ENCODE measurements at regions not wholly inside any gene's neighbourhood (a gene's known extent, or its start where the extent isn't known, plus 50 kb on each side); places are given as distances from the start of the nearest gene placed in this dataset.
A peak's percentile ranks its signal among the peaks of the same experiment; 100 is the strongest.

DNA sequence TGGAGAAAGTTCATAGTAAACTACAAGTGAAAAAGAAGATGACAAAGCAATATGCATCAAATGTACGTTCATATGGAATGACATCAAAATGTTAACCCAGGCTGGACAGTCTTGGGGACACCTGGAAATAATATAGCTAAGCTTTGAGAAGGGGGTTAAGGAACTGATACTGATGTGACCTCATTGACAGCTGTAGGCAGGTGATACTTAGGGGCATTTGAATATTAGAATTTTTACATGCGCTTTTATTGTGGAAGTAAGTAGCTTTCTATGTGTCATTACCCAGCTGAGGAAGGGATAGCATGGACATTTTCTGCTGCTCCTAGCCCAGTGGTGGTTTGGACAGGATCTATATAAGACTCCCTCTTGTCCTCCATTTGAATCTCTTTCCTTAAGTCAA lies 299.7 kb downstream of the CWC27 start:
- no peak for TF ChIP-seq CTCF (conservative IDR thresholded peaks at IDR 0.05; ENCODE audit: low read depth, low read length)
- no peak overlapping the region for H3K4me3 ChIP-seq (ENCODE audit: low read length)
- DNase-seq (ENCODE audit: low read depth) = no peak

DNA sequence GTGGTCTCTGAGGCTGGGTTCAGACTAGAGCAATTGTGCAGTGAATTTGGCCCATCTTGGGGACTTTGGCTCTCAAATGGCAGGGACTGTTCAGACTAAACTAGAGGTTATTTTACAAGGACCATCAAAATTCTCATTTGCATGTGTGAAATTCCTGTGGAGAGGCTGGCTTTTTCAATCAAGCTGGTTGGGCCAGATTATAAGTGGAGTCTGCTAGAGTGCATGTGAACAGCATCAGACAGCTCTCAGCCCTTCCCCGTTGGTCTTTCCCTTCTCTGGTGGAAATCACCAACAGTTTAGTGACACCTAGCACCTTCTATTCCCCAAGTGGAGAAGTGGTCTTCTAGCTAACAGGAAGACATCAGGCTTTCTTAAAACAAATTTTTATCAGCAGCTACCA lies 301.3 kb downstream of the CWC27 start:
- no peak overlapping the region for H3K4me3 ChIP-seq (ENCODE audit: low read length)
- no peak for TF ChIP-seq CTCF (conservative IDR thresholded peaks at IDR 0.05; ENCODE audit: low read depth, low read length)
- DNase-seq (ENCODE audit: low read depth) = no peak

DNA sequence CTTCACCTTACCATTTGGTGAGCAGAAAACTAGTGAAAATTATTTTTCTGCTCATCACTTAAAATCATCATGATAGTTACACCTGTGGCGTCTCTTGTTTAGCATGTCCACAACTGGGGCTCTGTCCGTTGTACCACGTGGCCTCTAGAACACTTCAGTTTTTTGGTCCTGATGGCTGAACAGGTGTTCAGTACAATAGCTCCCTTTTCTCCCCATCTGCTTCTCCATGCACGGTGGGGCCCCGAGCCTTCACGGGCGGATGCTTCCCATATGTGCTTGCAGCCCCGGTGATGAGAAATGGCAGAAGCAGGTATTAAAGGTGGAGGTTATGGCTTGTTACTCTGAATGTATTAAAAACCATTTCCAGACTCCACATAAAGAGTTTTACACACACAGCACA lies 304.1 kb downstream of the CWC27 start:
- TF ChIP-seq CTCF (conservative IDR thresholded peaks at IDR 0.05; ENCODE audit: low read depth, low read length) = no peak
- DNase-seq (ENCODE audit: low read depth) = no peak
- no peak overlapping the region for H3K4me3 ChIP-seq (ENCODE audit: low read length)

DNA sequence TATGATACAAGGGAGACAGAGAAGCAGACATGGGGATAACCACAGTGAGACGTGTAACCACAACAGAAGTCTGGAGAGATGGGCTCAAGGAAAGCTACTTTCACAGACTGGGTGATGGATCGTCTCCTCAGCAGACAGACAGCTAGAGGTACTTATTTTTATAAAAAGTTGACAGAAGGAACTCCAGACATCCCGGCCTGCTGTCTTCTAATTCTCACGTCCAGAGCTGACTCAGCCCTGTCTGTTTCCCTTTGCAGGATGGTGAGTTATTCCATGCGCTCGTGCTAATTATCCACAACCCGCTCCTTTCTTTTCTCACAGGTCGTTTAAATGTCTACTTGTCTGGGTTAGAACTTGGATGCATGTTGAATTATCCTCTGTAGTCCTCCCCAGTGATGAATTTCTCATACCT lies 304.5 kb downstream of the CWC27 start:
- no peak overlapping the region for H3K4me3 ChIP-seq (ENCODE audit: low read length)
- no peak for TF ChIP-seq CTCF (conservative IDR thresholded peaks at IDR 0.05; ENCODE audit: low read depth, low read length)
- no peak for DNase-seq (ENCODE audit: low read depth)

- no peak for TF ChIP-seq CTCF (conservative IDR thresholded peaks at IDR 0.05; ENCODE audit: low read depth, low read length)
- H3K4me3 ChIP-seq (ENCODE audit: low read length) = no peak overlapping the region
- DNase-seq (ENCODE audit: low read depth) = no peak
Measured at GRCh38 chr5:65075623-65076250, 307.0 kb downstream of the CWC27 start.

DNA sequence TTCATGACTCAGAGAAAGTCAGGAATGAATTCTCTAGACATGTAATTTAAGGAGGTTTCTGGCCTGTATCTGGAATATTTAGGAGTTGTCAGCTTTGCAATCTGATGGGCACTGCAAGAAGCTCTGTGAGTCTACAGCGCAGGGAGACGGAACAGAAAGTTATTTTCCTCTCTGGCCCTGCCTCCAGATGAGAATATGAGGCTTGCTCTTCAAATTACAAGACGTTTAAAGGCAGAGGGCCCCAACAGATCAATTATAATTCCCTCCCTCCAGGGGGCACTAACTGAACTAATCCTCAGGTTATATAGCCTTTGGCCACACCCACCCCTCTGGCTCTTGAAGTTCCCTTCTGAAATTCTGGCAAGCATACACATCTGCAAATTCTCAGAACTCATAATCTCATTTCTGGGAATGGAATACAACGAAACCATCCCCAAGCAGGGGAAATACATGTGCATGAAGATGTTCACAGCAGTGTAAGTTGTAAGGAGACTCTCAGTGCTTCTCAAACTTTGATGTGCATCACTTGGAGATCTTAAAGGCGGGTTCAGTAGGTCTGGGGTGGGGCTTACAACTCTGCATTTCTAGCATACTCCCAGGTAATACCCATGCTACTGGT lies 307.6 kb downstream of the CWC27 start:
- H3K4me3 ChIP-seq (ENCODE audit: low read length) = no peak overlapping the region
- DNase-seq (ENCODE audit: low read depth) = no peak
- TF ChIP-seq CTCF (conservative IDR thresholded peaks at IDR 0.05; ENCODE audit: low read depth, low read length) = peak; percentile 39

GRCh38 chr5:65077653-65078052 lies 308.9 kb downstream of the CWC27 start:
- no peak overlapping the region for H3K4me3 ChIP-seq (ENCODE audit: low read length)
- no peak for DNase-seq (ENCODE audit: low read depth)
- no peak for TF ChIP-seq CTCF (conservative IDR thresholded peaks at IDR 0.05; ENCODE audit: low read depth, low read length)
